Smooth muscle cell (in vitro differentiated cells): ENCODE measurements at regions not wholly inside any gene's neighbourhood (a gene's known extent, or its start where the extent isn't known, plus 50 kb on each side); places are given as distances from the start of the nearest gene placed in this dataset.

Experiments used
- DNase-seq: peaks from one replicate; lab custom pipeline; 2025; ENCODE audit not compliant: unreplicated experiment; lab: John Stamatoyannopoulos, UW
- H2AFZ ChIP-seq: fragments of 200-600 bp; sonication (generic); 2 replicates; pipeline ENCODE4 v1.6.0; 2016; ENCODE audit warnings: antibody characterized with exemption, low read depth, mild to moderate bottlenecking
- H3F3A ChIP-seq: fragments of 200-600 bp; sonication (generic); 2 replicates; pipeline ENCODE4 v1.6.0; 2017; ENCODE audit warnings: antibody characterized with exemption, low read depth
- H3K27ac ChIP-seq: fragments of 200-600 bp; sonication (generic); 2 replicates; pipeline ENCODE4 v1.5.1; 2016; ENCODE audit warnings: low read depth, mild to moderate bottlenecking
- H3K27me3 ChIP-seq: fragments of 200-600 bp; sonication (generic); 2 replicates; pipeline ENCODE4 v1.6.1; 2016; ENCODE audit warnings: low read depth, mild to moderate bottlenecking
- H3K36me3 ChIP-seq: fragments of 200-600 bp; sonication (generic); 2 replicates; pipeline ENCODE4 v1.5.1; 2016; ENCODE audit warnings: low read depth
- H3K4me1 ChIP-seq: fragments of 200-600 bp; sonication (generic); 2 replicates; pipeline ENCODE4 v1.5.1; 2016; ENCODE audit warnings: low read depth
- H3K4me2 ChIP-seq: fragments of 200-600 bp; sonication (generic); 2 replicates; pipeline ENCODE4 v1.6.0; 2016; ENCODE audit warnings: mild to moderate bottlenecking
- H3K4me3 ChIP-seq: fragments of 200-600 bp; sonication (generic); 2 replicates; pipeline ENCODE4 v1.5.1; 2016; ENCODE audit warnings: mild to moderate bottlenecking
- H3K79me2 ChIP-seq: fragments of 200-600 bp; sonication (generic); 2 replicates; pipeline ENCODE4 v1.6.0; 2016; ENCODE audit warnings: low read depth, mild to moderate bottlenecking
- H3K9ac ChIP-seq: fragments of 200-600 bp; sonication (generic); 2 replicates; pipeline ENCODE4 v1.6.0; 2016; ENCODE audit warnings: low read depth
- H3K9me3 ChIP-seq: fragments of 200-600 bp; sonication (generic); replicated peaks from 2 replicates; pipeline ENCODE4 v1.5.1; 2016; ENCODE audit warnings: low read depth
- H4K20me1 ChIP-seq: fragments of 200-600 bp; sonication (generic); 2 replicates; pipeline ENCODE4 v1.6.0; 2016; ENCODE audit warnings: low read depth
- WGBS: methylation state at CpG from one replicate; pipeline ENCODE4 v1.1.7; 2016; ENCODE audit warnings: low lambda C conversion rate; 5-methylcytosine and 5-hydroxymethylcytosine counted together
- TF ChIP-seq, protein P1 (sequence below): fragments of 200-600 bp; sonication (generic); IDR thresholded peaks from 2 replicates; pipeline ENCODE4 v1.5.1; 2017; ENCODE audit warnings: borderline replicate concordance, mild to moderate bottlenecking, antibody characterized with exemption; ENCODE audit not compliant: insufficient read depth, poor library complexity, severe bottlenecking

DNA sequence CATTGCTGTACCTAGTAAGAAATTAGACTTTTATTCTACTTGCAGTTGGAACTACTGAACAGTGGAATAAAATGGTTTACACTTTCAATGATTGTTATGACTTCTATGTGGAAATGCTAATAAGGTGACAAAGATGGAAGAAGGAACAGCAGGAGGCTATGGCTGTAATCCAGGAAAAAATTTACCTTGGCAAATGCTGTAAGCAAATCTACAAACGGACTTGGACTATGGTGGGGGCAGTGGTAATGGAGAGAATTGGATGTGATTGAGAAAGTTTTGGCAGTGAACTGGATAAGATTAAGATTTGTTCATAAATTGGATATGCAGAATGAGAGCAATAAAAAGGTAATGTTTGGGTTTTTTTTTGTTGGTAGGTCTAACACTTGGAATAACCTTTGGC lies 111.0 kb upstream of the ERBB4 start:
- Histone ChIP-seq H3K36me3 (no peaks in the 10 kb centered on the region), H4K20me1 (no peaks in the 10 kb centered on the region), H3K27me3 (no peaks in the 10 kb centered on the region), H3K4me3 (no peak overlapping the region), H3K4me2 (no peak overlapping the region), H3F3A (no peaks in the 10 kb centered on the region), H3K27ac (no peak overlapping the region), H3K9ac (no peak overlapping the region), H3K79me2 (no peaks in the 10 kb centered on the region), H3K4me1 (no peaks in the 10 kb centered on the region), H2AFZ (no peak overlapping the region), H3K9me3 (no peaks in the 10 kb centered on the region)
- DNase-seq: no peak
- WGBS: 79% methylated on average over 1 of the region's 1 CpG
- TF ChIP-seq, protein P1, sequence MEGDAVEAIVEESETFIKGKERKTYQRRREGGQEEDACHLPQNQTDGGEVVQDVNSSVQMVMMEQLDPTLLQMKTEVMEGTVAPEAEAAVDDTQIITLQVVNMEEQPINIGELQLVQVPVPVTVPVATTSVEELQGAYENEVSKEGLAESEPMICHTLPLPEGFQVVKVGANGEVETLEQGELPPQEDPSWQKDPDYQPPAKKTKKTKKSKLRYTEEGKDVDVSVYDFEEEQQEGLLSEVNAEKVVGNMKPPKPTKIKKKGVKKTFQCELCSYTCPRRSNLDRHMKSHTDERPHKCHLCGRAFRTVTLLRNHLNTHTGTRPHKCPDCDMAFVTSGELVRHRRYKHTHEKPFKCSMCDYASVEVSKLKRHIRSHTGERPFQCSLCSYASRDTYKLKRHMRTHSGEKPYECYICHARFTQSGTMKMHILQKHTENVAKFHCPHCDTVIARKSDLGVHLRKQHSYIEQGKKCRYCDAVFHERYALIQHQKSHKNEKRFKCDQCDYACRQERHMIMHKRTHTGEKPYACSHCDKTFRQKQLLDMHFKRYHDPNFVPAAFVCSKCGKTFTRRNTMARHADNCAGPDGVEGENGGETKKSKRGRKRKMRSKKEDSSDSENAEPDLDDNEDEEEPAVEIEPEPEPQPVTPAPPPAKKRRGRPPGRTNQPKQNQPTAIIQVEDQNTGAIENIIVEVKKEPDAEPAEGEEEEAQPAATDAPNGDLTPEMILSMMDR: no peak

DNA sequence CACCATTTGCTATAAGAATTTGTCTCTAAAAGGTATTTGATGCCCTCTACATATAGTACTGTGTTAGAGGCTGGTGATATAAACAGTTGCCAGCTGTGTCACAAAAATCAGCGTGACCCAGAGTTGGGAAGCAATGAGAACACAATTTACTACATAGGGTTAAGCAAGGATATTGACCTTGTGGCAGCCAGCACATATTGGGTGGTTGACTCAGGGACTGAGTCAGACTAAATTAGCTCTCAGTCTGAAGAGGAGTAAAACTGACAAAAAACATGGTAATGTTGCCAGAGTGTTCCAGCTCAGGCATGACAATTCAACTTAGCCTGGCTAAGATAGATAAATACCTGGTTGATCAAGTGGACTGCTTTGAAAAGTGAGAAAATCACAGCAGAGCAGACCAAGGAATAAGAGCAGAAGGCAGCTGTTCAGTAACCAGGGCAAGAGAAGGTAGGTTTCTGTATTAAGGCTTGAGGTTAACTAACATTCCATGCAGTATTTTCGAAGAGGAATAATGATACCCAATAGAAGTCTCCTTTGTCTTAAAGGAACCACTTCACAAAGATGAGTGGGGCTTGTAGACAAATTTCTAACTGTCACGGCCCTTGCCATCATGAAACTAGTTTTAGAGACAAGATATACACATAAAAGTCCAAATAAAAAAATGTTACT lies 108.2 kb upstream of the ERBB4 start:
- Histone ChIP-seq H3K79me2 (no peaks in the 10 kb centered on the region), H3K27ac (peak overlapping the region; percentile 42), H3K9me3 (no peaks in the 10 kb centered on the region), H3K4me2 (peak overlapping the region; percentile 17), H2AFZ (peak overlapping the region; percentile 19), H3K4me1 (no peaks in the 10 kb centered on the region), H3K9ac (no peak overlapping the region), H3K36me3 (no peaks in the 10 kb centered on the region), H3F3A (no peaks in the 10 kb centered on the region), H3K4me3 (no peak overlapping the region), H3K27me3 (no peaks in the 10 kb centered on the region), H4K20me1 (no peaks in the 10 kb centered on the region)
- TF ChIP-seq, protein P1: no peak
- DNase-seq: no peak
- whole genome bisulfite sequencing: 45% methylated on average over 3 of the region's 3 CpGs

DNA sequence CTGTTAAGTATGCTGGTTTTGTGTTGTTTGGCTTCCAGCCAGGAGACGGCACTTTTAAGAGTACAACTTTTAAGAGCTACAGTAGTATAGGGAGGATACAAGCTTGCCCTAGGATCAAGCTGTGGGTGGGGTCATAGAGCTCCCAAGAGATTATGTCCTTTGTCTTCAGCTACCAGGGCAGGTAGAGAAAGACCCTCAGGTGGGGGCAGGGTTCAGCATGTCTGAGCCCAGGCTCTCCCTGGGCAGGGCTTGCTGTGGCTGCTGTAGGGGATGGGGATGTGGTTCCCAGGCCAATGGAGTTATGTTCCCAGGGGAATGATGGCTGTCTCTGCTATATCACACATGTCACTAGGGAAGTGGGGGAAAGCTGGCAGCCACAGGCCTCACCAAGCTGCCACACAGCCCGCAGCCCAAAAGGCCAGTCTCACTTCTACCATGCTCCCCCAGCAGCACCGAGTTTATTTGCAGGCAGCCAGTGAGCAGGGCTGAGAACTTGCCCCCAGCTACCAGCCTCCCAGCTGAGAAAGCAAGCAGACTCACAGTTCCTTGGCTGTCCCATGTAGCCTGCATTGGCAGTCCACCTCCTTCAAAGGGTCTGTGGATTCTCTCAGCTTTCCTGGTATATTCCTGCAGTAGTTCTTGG lies 105.7 kb upstream of the ERBB4 start:
- Histone ChIP-seq H3K27ac (no peak overlapping the region), H3K9ac (no peak overlapping the region), H3K27me3 (no peaks in the 10 kb centered on the region), H2AFZ (no peak overlapping the region), H3K79me2 (no peaks in the 10 kb centered on the region), H3K4me1 (no peaks in the 10 kb centered on the region), H4K20me1 (no peaks in the 10 kb centered on the region), H3K9me3 (no peaks in the 10 kb centered on the region), H3K4me3 (no peak overlapping the region), H3F3A (no peaks in the 10 kb centered on the region), H3K36me3 (no peaks in the 10 kb centered on the region), H3K4me2 (no peak overlapping the region)
- TF ChIP-seq, protein P1: no peak
- no peak for DNase-seq
- WGBS: 79% methylated on average over 2 of the region's 3 CpGs

DNA sequence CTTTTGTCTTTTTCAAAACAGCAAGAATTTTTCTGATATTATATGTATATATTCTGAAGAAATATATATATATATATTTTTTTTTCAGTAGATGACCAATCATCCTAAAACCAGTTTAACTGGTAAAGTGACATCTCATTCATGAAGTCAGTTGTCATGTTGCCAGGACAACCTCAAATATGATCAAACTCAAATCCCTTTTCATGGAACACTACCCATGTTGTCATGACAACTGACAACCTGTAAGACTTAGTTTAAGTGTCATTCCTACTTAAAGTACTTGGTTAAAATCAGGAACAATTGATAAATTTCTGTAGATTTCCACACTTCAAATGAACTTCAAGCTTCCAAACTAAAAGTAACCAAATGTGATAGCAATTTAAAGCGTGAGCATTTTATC lies 101.8 kb upstream of the ERBB4 start:
- H3K79me2 ChIP-seq: no peaks in the 10 kb centered on the region

More for the DNA sequence above, 101.8 kb upstream of the ERBB4 start:
- H3K36me3 ChIP-seq: no peaks in the 10 kb centered on the region
- WGBS: 79% methylated on average over 1 of the region's 1 CpG
- no peak overlapping the region for H2AFZ ChIP-seq
- peak overlapping the region; percentile 74 for H3K9ac ChIP-seq
- no peaks in the 10 kb centered on the region for H3K9me3 ChIP-seq
- no peaks in the 10 kb centered on the region for H4K20me1 ChIP-seq
- DNase-seq: no peak
- H3K4me2 ChIP-seq: no peak overlapping the region
- no peak overlapping the region for H3K4me3 ChIP-seq
- no peaks in the 10 kb centered on the region for H3F3A ChIP-seq
- H3K4me1 ChIP-seq: no peaks in the 10 kb centered on the region
- TF ChIP-seq, protein P1: no peak
- peak overlapping the region; percentile 78 for H3K27ac ChIP-seq
- no peaks in the 10 kb centered on the region for H3K27me3 ChIP-seq
